DOHH2 (cell line): ENCODE measurements at regions not wholly inside any gene's neighbourhood (a gene's known extent, or its start where the extent isn't known, plus 50 kb on each side); places are given as distances from the start of the nearest gene placed in this dataset.

Source experiments
- H3F3A ChIP-seq: fragments of 200-600 bp; sonication (generic), shearing (Covaris generic); 2 replicates; pipeline ENCODE4 v1.6.0; 2016; ENCODE audit warnings: antibody characterized with exemption, mild to moderate bottlenecking; ENCODE audit not compliant: control insufficient read depth, insufficient read depth
- H3K27ac ChIP-seq: fragments of 200-600 bp; sonication (generic); 2 replicates; pipeline ENCODE4 v1.5.1; 2014; ENCODE audit warnings: low read depth, mild to moderate bottlenecking, low read length, moderate library complexity
- H3K27me3 ChIP-seq: fragments of 200-600 bp; sonication (generic); 2 replicates; pipeline ENCODE4 v1.6.1; 2014; ENCODE audit warnings: mild to moderate bottlenecking, low read length, mixed read lengths; ENCODE audit not compliant: control insufficient read depth
- H3K36me3 ChIP-seq: fragments of 200-600 bp; sonication (generic); 2 replicates; pipeline ENCODE4 v1.6.1; 2014; ENCODE audit warnings: mild to moderate bottlenecking, low read length, moderate library complexity, mixed read lengths; ENCODE audit not compliant: control insufficient read depth
- H3K4me1 ChIP-seq: fragments of 200-600 bp; sonication (generic); 2 replicates; pipeline ENCODE4 v1.6.1; 2014; ENCODE audit warnings: mild to moderate bottlenecking, low read length, mixed read lengths; ENCODE audit not compliant: control insufficient read depth
- H3K4me2 ChIP-seq: fragments of 200-600 bp; sonication (generic); 2 replicates; pipeline ENCODE4 v1.6.0; 2014; ENCODE audit warnings: mild to moderate bottlenecking, low read length, moderate library complexity
- H3K4me3 ChIP-seq: fragments of 200-600 bp; sonication (generic); 2 replicates; pipeline ENCODE4 v1.5.1; 2014; ENCODE audit warnings: mild to moderate bottlenecking, low read length, mixed read lengths
- H3K79me2 ChIP-seq: fragments of 200-600 bp; sonication (generic); 2 replicates; pipeline ENCODE4 v1.6.1; 2014; ENCODE audit warnings: mild to moderate bottlenecking, low read length, mixed read lengths; ENCODE audit not compliant: control insufficient read depth
- H3K9me2 ChIP-seq: fragments of 200-600 bp; sonication (generic); replicated peaks from 2 replicates; pipeline ENCODE4 v1.6.1; 2014; ENCODE audit warnings: mild to moderate bottlenecking, low read length, mixed read lengths; ENCODE audit not compliant: control insufficient read depth
- H3K9me3 ChIP-seq: fragments of 200-600 bp; sonication (generic); 2 replicates; pipeline ENCODE4 v1.6.1; 2014; ENCODE audit warnings: antibody characterized with exemption, low read length, mixed read lengths; ENCODE audit not compliant: control insufficient read depth, insufficient read depth
- H4K20me1 ChIP-seq: fragments of 200-600 bp; sonication (generic); 2 replicates; pipeline ENCODE4 v1.6.0; 2014; ENCODE audit warnings: low read depth, mild to moderate bottlenecking, antibody characterized with exemption, low read length, moderate library complexity; ENCODE audit not compliant: control insufficient read depth, insufficient read depth
- EZH2phosphoT487 ChIP-seq: fragments of 200-600 bp; sonication (generic); IDR thresholded peaks from 2 replicates; pipeline ENCODE4 v1.6.1; 2017; ENCODE audit warnings: borderline replicate concordance, mild to moderate bottlenecking, antibody characterized with exemption, low read length, moderate library complexity, mixed read lengths
- TF ChIP-seq, protein P1 (sequence below): fragments of 200-600 bp; sonication (generic); IDR thresholded peaks from one replicate; pipeline ENCODE4 v1.5.1; 2014; ENCODE audit warnings: antibody characterized with exemption, mild to moderate bottlenecking, low read depth, low read length; ENCODE audit not compliant: poor library complexity, severe bottlenecking

DNA sequence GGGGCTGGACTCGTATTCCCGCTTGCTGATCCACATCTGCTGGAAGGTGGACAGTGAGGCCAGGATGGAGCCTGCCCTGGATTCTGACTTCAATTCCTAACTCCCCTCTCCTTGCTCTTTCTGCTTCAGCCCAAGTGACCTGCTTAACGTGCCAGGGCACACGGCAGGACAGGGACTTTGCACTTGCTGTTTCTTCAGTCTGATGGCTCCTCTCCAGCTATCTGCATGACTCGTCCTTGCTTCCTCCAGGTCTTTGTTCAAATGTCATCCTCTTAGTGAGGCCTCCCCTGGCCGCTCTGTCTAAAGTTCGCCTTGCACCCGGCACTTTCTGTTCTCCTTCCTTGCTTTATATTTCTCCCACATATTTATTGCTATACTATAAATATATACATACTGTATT, 357.6 kb downstream of the MTX2 start:
- no peaks in the 10 kb centered on the region for H3K9me3 ChIP-seq
- H3K27ac ChIP-seq, result no peak overlapping the region
- no peaks in the 10 kb centered on the region for H3F3A ChIP-seq
- H3K4me1 ChIP-seq, result no peaks in the 10 kb centered on the region
- H3K4me3 ChIP-seq, result no peak overlapping the region
- no peaks in the 10 kb centered on the region for H3K9me2 ChIP-seq
- no peak overlapping the region for H3K4me2 ChIP-seq
- no peak for TF ChIP-seq EZH2phosphoT487
- TF ChIP-seq, protein P1, sequence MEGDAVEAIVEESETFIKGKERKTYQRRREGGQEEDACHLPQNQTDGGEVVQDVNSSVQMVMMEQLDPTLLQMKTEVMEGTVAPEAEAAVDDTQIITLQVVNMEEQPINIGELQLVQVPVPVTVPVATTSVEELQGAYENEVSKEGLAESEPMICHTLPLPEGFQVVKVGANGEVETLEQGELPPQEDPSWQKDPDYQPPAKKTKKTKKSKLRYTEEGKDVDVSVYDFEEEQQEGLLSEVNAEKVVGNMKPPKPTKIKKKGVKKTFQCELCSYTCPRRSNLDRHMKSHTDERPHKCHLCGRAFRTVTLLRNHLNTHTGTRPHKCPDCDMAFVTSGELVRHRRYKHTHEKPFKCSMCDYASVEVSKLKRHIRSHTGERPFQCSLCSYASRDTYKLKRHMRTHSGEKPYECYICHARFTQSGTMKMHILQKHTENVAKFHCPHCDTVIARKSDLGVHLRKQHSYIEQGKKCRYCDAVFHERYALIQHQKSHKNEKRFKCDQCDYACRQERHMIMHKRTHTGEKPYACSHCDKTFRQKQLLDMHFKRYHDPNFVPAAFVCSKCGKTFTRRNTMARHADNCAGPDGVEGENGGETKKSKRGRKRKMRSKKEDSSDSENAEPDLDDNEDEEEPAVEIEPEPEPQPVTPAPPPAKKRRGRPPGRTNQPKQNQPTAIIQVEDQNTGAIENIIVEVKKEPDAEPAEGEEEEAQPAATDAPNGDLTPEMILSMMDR, result no peak
- H3K79me2 ChIP-seq, result no peaks in the 10 kb centered on the region
- H4K20me1 ChIP-seq, result no peaks in the 10 kb centered on the region
- H3K27me3 ChIP-seq, result peaks cover 2% of the 10 kb centered on the region; the same call in 1 of the 2 replicates
- no peaks in the 10 kb centered on the region for H3K36me3 ChIP-seq

DNA sequence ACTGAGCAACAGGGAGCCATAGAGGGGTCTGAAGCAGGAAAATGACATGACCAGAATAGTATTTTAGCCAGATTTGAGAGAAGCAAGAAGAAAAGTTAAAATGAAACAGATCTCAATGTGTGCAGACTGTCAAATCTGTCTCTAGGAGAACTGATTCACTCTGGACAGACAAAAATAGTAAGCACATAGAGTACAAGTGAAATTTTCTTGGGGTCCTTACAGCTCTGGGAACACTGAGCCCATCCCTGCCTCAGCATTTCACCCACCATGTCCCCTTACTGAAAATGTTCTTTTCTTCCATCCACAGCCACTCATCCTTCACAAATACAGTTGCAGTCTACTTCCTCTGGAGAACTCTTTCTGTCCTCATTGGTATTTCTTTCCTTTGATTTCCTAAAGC, 359.2 kb downstream of the MTX2 start:
- peaks cover 2% of the 10 kb centered on the region; the same call in 1 of the 2 replicates for H3K27me3 ChIP-seq
- no peak for TF ChIP-seq EZH2phosphoT487
- TF ChIP-seq, protein P1, result no peak
- no peaks in the 10 kb centered on the region for H3K9me2 ChIP-seq
- no peak overlapping the region for H3K4me3 ChIP-seq
- H3K4me2 ChIP-seq, result no peak overlapping the region
- no peak overlapping the region for H3K27ac ChIP-seq
- no peaks in the 10 kb centered on the region for H3K4me1 ChIP-seq
- H4K20me1 ChIP-seq, result no peaks in the 10 kb centered on the region
- no peaks in the 10 kb centered on the region for H3K36me3 ChIP-seq
- no peaks in the 10 kb centered on the region for H3K9me3 ChIP-seq
- no peaks in the 10 kb centered on the region for H3K79me2 ChIP-seq
- no peaks in the 10 kb centered on the region for H3F3A ChIP-seq

- no peak overlapping the region for H3K4me2 ChIP-seq
- no peaks in the 10 kb centered on the region for H3K9me2 ChIP-seq
These were observed 364.5 kb downstream of the MTX2 start for GRCh38 chr2:176633754-176634153.

More at GRCh38 chr2:176633754-176634153, 364.5 kb downstream of the MTX2 start:
- no peak overlapping the region for H3K4me3 ChIP-seq
- no peaks in the 10 kb centered on the region for H3K36me3 ChIP-seq
- H3K27me3 ChIP-seq, result peaks cover 7% of the 10 kb centered on the region
- H3F3A ChIP-seq, result no peaks in the 10 kb centered on the region
- TF ChIP-seq EZH2phosphoT487, result no peak
- TF ChIP-seq, protein P1, result no peak
- no peaks in the 10 kb centered on the region for H4K20me1 ChIP-seq
- no peaks in the 10 kb centered on the region for H3K9me3 ChIP-seq
- H3K4me1 ChIP-seq, result no peaks in the 10 kb centered on the region
- H3K27ac ChIP-seq, result no peak overlapping the region
- no peaks in the 10 kb centered on the region for H3K79me2 ChIP-seq
